ENCODE measurements at regions not wholly inside any gene's neighbourhood (a gene's known extent, or its start where the extent isn't known, plus 50 kb on each side); places are given as distances from the start of the nearest gene placed in this dataset.

DNA sequence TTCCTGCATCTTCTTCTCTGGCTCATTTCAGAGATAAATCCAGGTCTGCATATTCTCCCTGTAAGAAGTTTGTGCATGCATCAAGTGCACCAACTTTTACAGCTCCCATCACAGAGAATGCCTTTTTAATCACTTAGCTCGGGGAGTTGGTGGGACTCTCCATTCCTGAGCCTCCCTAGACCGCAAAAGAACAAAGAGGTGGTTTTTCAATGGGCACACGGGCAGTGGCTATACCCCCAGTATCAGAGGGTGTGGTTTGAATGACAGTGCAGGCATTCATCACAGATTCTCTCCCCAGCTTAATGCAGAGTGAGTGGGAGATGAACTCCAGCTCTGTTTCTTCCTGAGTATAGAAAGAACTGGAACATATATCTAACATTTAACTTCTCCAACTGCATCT is 264.7 kb upstream of the NR4A3 start:
- 80% methylated on average over 3 of the region's 3 CpGs; no CpG with 5 or more reads in 1 of the 2 donors for WGBS, 2 donors (ENCODE audit: low coverage in 1 of 2)
- no peak for ATAC-seq
- Histone ChIP-seq H3K4me3 (no peak overlapping the region), H3K27ac (no peak overlapping the region), H3K4me1 (no peaks in the 10 kb centered on the region), H3K36me3 (no peaks in the 10 kb centered on the region), H3K9me3 (no peaks in the 10 kb centered on the region), H3K27me3 (no peaks in the 10 kb centered on the region)
- TF ChIP-seq POLR2A (IDR thresholded peaks at IDR 0.05) (no peak), POLR2AphosphoS5 (IDR thresholded peaks at IDR 0.05) (no peak), EP300 (IDR thresholded peaks at IDR 0.05) (no peak), CTCF (IDR thresholded peaks at IDR 0.05) (no peak)

- Histone ChIP-seq H3K36me3 (no peaks in the 10 kb centered on the region), H3K27me3 (no peaks in the 10 kb centered on the region), H3K4me3 (no peak overlapping the region), H3K9me3 (no peaks in the 10 kb centered on the region), H3K4me1 (no peaks in the 10 kb centered on the region), H3K27ac (no peak overlapping the region)
- WGBS, 2 donors (ENCODE audit: low coverage in 1 of 2), result 48 to 68% methylated on average over 2 of the region's 2 CpGs
- TF ChIP-seq CTCF (IDR thresholded peaks at IDR 0.05), result no peak
- ATAC-seq, result no peak
Observed at GRCh38 chr9:99557816-99558215, 263.9 kb upstream of the NR4A3 start.

DNA sequence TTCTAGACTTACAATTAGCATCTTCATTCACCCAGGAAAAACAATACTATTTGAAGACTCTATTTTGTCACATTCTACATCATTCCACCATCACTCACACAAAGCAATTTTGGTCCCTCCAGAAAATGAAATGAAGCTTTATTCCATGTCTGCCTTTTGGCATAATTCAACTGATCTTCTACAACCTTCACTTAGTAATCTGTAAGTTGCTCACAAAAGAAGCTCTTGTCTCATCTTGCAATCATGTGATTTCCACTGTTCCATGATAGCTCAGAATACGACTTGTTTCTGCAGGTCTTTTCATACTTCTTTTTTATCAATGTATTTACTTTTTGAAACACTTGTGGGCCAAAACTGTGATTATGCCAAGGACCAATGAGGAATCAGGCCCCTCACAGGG is 261.9 kb upstream of the NR4A3 start:
- no peak overlapping the region for H3K4me3 ChIP-seq
- no peak overlapping the region for H3K27ac ChIP-seq
- H3K9me3 ChIP-seq, result no peaks in the 10 kb centered on the region
- TF ChIP-seq EP300 (IDR thresholded peaks at IDR 0.05) (no peak), CTCF (IDR thresholded peaks at IDR 0.05) (no peak), POLR2A (IDR thresholded peaks at IDR 0.05) (no peak), POLR2AphosphoS5 (IDR thresholded peaks at IDR 0.05) (no peak)
- no peaks in the 10 kb centered on the region for H3K4me1 ChIP-seq
- H3K36me3 ChIP-seq, result no peaks in the 10 kb centered on the region
- H3K27me3 ChIP-seq, result no peaks in the 10 kb centered on the region
- 60 to 86% methylated on average over 1 of the region's 1 CpG for WGBS, 2 donors (ENCODE audit: low coverage in 1 of 2)
- no peak for ATAC-seq

DNA sequence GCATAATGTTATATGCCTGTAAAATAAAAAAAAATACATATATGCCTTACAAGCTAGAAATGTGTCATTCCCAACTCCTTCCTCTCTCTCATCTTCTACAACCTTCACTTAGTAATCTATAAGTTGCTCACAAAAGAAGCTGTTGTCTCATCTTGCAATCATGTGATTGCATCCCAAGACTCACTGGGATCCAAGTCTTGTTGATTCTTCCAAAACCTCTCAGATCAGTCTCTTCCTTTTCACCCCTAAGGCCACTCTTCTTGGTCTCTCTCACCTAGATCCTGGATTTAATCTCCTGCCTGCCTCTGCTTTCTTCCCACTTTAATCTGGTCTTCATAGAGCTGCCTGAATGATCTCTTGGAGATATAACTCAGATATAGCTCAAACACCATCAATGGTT is 261.1 kb upstream of the NR4A3 start:
- TF ChIP-seq POLR2AphosphoS5 (IDR thresholded peaks at IDR 0.05) (no peak), EP300 (IDR thresholded peaks at IDR 0.05) (no peak), POLR2A (IDR thresholded peaks at IDR 0.05) (no peak), CTCF (IDR thresholded peaks at IDR 0.05) (no peak)
- ATAC-seq, result no peak
- no peak overlapping the region for H3K27ac ChIP-seq

DNA sequence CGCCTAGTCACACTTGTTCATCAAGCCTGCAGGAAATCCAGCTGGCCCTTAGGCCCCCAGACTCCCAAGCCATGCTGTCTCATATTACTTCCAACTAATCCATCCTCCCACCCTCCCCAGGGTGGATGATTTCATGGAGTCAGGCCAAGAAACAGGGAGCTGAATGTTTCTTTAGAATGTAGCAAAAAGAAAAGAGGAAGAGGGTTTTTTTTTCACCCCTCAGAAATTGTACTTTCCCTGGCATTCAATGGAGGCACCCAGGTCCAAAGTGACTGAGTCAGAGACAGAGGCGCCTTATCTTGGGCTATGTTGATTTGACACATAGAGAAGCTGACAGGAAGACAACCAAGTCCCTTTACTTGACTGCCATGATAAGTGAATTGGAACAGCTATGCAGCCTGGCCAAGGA is 260.2 kb upstream of the NR4A3 start:
- TF ChIP-seq CTCF (IDR thresholded peaks at IDR 0.05), result no peak
- no peak for TF ChIP-seq POLR2AphosphoS5 (IDR thresholded peaks at IDR 0.05)
- no peak for TF ChIP-seq EP300 (IDR thresholded peaks at IDR 0.05)
- TF ChIP-seq POLR2A (IDR thresholded peaks at IDR 0.05), result no peak
- H3K4me3 ChIP-seq, result no peak overlapping the region
- no peaks in the 10 kb centered on the region for H3K36me3 ChIP-seq
- H3K9me3 ChIP-seq, result no peaks in the 10 kb centered on the region
- H3K4me1 ChIP-seq, result no peaks in the 10 kb centered on the region
- ATAC-seq, result no peak
- no peak overlapping the region for H3K27ac ChIP-seq
- WGBS, 2 donors (ENCODE audit: low coverage in 1 of 2), result 88 to 100% methylated on average over 1 of the region's 2 CpGs
- no peaks in the 10 kb centered on the region for H3K27me3 ChIP-seq

More for the DNA sequence above, 261.1 kb upstream of the NR4A3 start:
- H3K4me3 ChIP-seq, result no peak overlapping the region
- H3K9me3 ChIP-seq, result no peaks in the 10 kb centered on the region
- H3K36me3 ChIP-seq, result no peaks in the 10 kb centered on the region
- no peaks in the 10 kb centered on the region for H3K4me1 ChIP-seq
- no peaks in the 10 kb centered on the region for H3K27me3 ChIP-seq
